Tibial nerve (tissue), 4 donors: ENCODE measurements at regions not wholly inside any gene's neighbourhood (a gene's known extent, or its start where the extent isn't known, plus 50 kb on each side); places are given as distances from the start of the nearest gene placed in this dataset.

ENCODE experiments used
- DNase-seq, 2 donors: peaks; one replicate each; pipeline ENCODE4 v3.0.0-alpha.2; 2019; ENCODE audit warnings: low spot score in 2 of 2
- H3K27ac ChIP-seq, 4 donors: fragments of 200-600 bp; sonication (generic) in 3 of 4; one replicate each; pipeline ENCODE4 v1.5.1; 2017 to 2019; ENCODE audit warnings: mild to moderate bottlenecking in 1 of 4
- H3K27me3 ChIP-seq, 2 donors: fragments of 200-600 bp; sonication (generic) in 1 of 2; one replicate each; pipeline versions ENCODE4 v1.5.1 to v1.6.0; 2017 to 2019
- H3K36me3 ChIP-seq, 3 donors: fragments of 200-600 bp; sonication (generic); one replicate each; pipeline ENCODE4 v1.5.1; 2018 to 2019
- H3K4me1 ChIP-seq, 4 donors: fragments of 200-600 bp; sonication (generic) in 3 of 4; one replicate each; pipeline ENCODE4 v1.5.1; 2017 to 2019
- H3K4me3 ChIP-seq, 4 donors: fragments of 200-600 bp; sonication (generic) in 3 of 4; one replicate each; pipeline ENCODE4 v1.5.1; 2017 to 2019; ENCODE audit warnings: mild to moderate bottlenecking in 1 of 4, moderate library complexity in 1 of 4
- H3K9me3 ChIP-seq, 4 donors: fragments of 200-600 bp; sonication (generic) in 3 of 4; one replicate each; pipeline ENCODE4 v1.5.1; 2017 to 2019
- CTCF ChIP-seq, 5 experiments: fragments of 200-600 bp in 3 of 5; fragments of 450-650 bp in 2 of 5; sonication (generic) in 3 of 5; IDR thresholded peaks; one replicate each; pipeline ENCODE4 v1.5.1; 2016 to 2019; ENCODE audit warnings: antibody characterized with exemption in 5 of 5, mild to moderate bottlenecking in 3 of 5, moderate library complexity in 2 of 5
- EP300 ChIP-seq, 2 donors: sonication (generic); formaldehyde crosslinking; IDR thresholded peaks; one replicate each; pipeline ENCODE4 v1.6.1; 2017; ENCODE audit warnings: antibody characterized with exemption in 2 of 2, mild to moderate bottlenecking in 1 of 2
- POLR2A ChIP-seq, 2 donors: fragments of 450-650 bp; IDR thresholded peaks; one replicate each; pipeline ENCODE4 v1.6.1; 2017; ENCODE audit warnings: antibody characterized with exemption in 2 of 2, mild to moderate bottlenecking in 2 of 2, moderate library complexity in 2 of 2
- WGBS, 2 donors: methylation state at CpG; one replicate each; pipeline ENCODE4 v1.1.5; 2018; 5-methylcytosine and 5-hydroxymethylcytosine counted together

GRCh38 chr12:18897823-18898222, 159.9 kb downstream of the CAPZA3 start:
- Histone ChIP-seq H3K27me3 (no peaks in the 10 kb centered on the region), H3K36me3 (no peaks in the 10 kb centered on the region), H3K4me3 (no peak overlapping the region), H3K4me1 (no peaks in the 10 kb centered on the region), H3K9me3 (peaks cover 0 to 5% (median 0%) of the 10 kb centered on the region in 4 donors), H3K27ac (no peak overlapping the region)
- no peak for DNase-seq
- WGBS, 2 donors: 72 to 74% methylated on average over 5 of the region's 5 CpGs
- no peak for TF ChIP-seq POLR2A (IDR thresholded peaks at IDR 0.05)
- no peak for TF ChIP-seq CTCF (IDR thresholded peaks at IDR 0.05)
- TF ChIP-seq EP300 (IDR thresholded peaks at IDR 0.05): no peak

DNA sequence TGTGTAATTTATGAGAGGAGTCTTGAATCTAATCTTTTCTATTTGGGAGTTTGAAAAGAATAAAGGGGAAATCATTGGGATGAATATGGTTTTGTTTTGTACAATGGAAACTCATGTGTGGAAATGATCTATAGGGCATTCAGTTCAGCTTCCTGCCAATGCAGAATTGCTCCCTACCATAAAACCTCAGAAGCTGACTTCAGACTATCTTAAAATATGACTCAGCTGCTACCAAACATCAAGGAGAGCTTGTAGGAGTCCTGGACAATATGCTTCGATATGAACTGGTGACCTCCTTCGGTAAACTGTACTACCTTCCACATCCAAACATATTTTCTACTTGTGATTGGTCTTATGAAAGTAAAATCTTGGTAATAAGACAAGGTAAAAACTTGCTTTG, 160.6 kb downstream of the CAPZA3 start:
- 66 to 87% methylated on average over 2 of the region's 2 CpGs for WGBS, 2 donors
- DNase-seq: no peak
- Histone ChIP-seq H3K4me3 (no peak overlapping the region), H3K27me3 (no peaks in the 10 kb centered on the region), H3K4me1 (no peaks in the 10 kb centered on the region), H3K9me3 (peaks cover 0 to 5% (median 0%) of the 10 kb centered on the region in 4 donors), H3K36me3 (no peaks in the 10 kb centered on the region), H3K27ac (no peak overlapping the region)
- TF ChIP-seq CTCF (IDR thresholded peaks at IDR 0.05) (no peak), EP300 (IDR thresholded peaks at IDR 0.05) (no peak), POLR2A (IDR thresholded peaks at IDR 0.05) (no peak)

DNA sequence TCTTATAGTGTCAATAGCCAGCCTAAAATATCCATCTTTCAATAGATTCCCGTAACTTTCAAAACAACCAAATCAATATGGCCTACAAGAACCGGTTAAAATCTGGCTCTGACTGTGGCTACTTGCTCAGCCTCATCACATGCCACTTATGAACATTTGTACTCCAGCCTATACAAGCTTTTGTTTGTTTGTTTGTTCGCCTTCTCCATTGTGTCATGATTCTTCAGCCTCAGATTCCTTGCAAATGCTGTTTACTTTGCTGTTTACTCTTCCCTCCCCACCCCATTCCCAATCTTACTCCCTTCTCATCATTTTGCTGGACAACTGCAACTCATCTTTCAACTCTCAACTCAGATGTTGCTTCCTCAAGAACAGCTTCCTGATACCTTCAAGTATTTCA, 161.2 kb downstream of the CAPZA3 start:
- Histone ChIP-seq H3K27me3 (no peaks in the 10 kb centered on the region), H3K9me3 (peaks cover 0 to 5% (median 0%) of the 10 kb centered on the region in 4 donors), H3K27ac (no peak overlapping the region), H3K4me3 (no peak overlapping the region), H3K36me3 (no peaks in the 10 kb centered on the region), H3K4me1 (no peaks in the 10 kb centered on the region)
- no peak for DNase-seq
- 91 to 96% methylated on average over 3 of the region's 3 CpGs for WGBS, 2 donors
- TF ChIP-seq EP300 (IDR thresholded peaks at IDR 0.05): no peak
- no peak for TF ChIP-seq POLR2A (IDR thresholded peaks at IDR 0.05)
- TF ChIP-seq CTCF (IDR thresholded peaks at IDR 0.05): no peak

- TF ChIP-seq EP300 (IDR thresholded peaks at IDR 0.05): no peak
- TF ChIP-seq CTCF (IDR thresholded peaks at IDR 0.05): no peak
- no peak for TF ChIP-seq POLR2A (IDR thresholded peaks at IDR 0.05)
- H3K9me3 ChIP-seq: peaks cover 0 to 5% (median 0%) of the 10 kb centered on the region in 4 donors
- no peak overlapping the region for H3K4me3 ChIP-seq
- no peaks in the 10 kb centered on the region for H3K27me3 ChIP-seq
- H3K27ac ChIP-seq: no peak overlapping the region
- no peaks in the 10 kb centered on the region for H3K36me3 ChIP-seq
- DNase-seq: no peak
- 88 to 91% methylated on average over 8 of the region's 8 CpGs for WGBS, 2 donors
- no peaks in the 10 kb centered on the region for H3K4me1 ChIP-seq
These were observed 161.9 kb downstream of the CAPZA3 start for GRCh38 chr12:18899678-18900317.

DNA sequence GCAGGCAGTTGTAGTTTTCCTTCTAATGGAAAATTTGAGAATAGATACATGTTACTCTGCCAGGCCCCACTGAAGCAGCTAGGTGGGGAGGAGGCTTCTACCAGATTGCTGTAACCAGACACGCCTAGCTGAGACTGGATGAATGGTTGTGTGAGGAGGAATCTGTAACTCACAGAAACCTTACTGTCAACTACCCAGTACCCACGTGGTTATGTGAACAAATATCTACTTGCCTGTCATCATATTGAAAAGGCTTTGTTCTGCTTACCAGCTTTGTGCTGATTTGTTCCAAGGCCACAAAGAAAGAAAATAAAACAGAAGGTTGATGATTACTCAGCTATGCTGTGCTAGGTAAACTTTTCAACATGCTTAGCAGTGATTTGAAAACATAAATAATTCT, 167.2 kb downstream of the CAPZA3 start:
- 50% methylated on average over 2 of the region's 2 CpGs for WGBS, 2 donors

More for the DNA sequence above, 167.2 kb downstream of the CAPZA3 start:
- H3K27ac ChIP-seq: no peak overlapping the region
- H3K4me3 ChIP-seq: no peak overlapping the region
- no peaks in the 10 kb centered on the region for H3K27me3 ChIP-seq
- peaks cover 0 to 11% (median 0%) of the 10 kb centered on the region in 4 donors for H3K9me3 ChIP-seq
- H3K36me3 ChIP-seq: no peaks in the 10 kb centered on the region
- TF ChIP-seq EP300 (IDR thresholded peaks at IDR 0.05) (no peak), POLR2A (IDR thresholded peaks at IDR 0.05) (no peak), CTCF (IDR thresholded peaks at IDR 0.05) (no peak)
- DNase-seq: no peak
- no peaks in the 10 kb centered on the region for H3K4me1 ChIP-seq
